ENCODE measurements at regions not wholly inside any gene's neighbourhood (a gene's known extent, or its start where the extent isn't known, plus 50 kb on each side); places are given as distances from the start of the nearest gene placed in this dataset.

DNA sequence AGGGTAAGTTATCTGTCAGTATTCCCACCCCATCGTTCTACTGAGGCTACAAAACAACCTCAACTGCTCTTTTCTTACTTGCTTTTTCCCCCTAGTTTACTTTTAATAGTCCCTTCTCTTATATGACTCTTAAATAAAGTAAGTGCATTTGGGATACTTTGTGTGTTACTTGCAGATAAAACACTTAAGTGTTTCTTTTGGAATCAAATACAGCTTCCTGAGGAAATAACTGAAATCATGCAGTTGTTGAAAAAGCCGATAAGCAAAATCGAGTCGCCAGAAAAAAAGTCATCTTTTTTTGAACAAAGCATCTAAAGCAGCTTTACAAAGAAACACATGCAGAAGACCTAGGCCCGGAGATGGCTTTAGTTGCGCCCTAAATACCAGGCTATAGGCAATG is 53.5 kb upstream of the EPB41L4A start:
- Histone ChIP-seq H3K79me2 (ENCODE audit: control insufficient read depth, low read length) (no peaks in the 10 kb centered on the region), H3K27ac (ENCODE audit: low read depth, low read length) (no peak overlapping the region), H3K4me2 (ENCODE audit: low read length) (no peak overlapping the region), H3K4me3 (ENCODE audit: low read length) (no peak overlapping the region), H4K20me1 (ENCODE audit: control insufficient read depth, insufficient read depth, low read depth, low read length) (no peaks in the 10 kb centered on the region), H3K27me3 (ENCODE audit: control insufficient read depth, low read length) (no peaks in the 10 kb centered on the region), H3F3A (ENCODE audit: control insufficient read depth, insufficient read depth) (no peaks in the 10 kb centered on the region), H3K9me2 (replicated peaks; ENCODE audit: control insufficient read depth, low read length) (no peaks in the 10 kb centered on the region), H3K4me1 (ENCODE audit: control insufficient read depth, low read length) (no peaks in the 10 kb centered on the region), H3K9me3 (ENCODE audit: control insufficient read depth, insufficient read depth, low read length) (no peaks in the 10 kb centered on the region), H3K36me3 (ENCODE audit: control insufficient read depth, low read length) (no peaks in the 10 kb centered on the region)
- TF ChIP-seq EZH2phosphoT487 (IDR thresholded peaks at IDR 0.05; ENCODE audit: borderline replicate concordance, low read length) = no peak
- TF ChIP-seq, protein P1, sequence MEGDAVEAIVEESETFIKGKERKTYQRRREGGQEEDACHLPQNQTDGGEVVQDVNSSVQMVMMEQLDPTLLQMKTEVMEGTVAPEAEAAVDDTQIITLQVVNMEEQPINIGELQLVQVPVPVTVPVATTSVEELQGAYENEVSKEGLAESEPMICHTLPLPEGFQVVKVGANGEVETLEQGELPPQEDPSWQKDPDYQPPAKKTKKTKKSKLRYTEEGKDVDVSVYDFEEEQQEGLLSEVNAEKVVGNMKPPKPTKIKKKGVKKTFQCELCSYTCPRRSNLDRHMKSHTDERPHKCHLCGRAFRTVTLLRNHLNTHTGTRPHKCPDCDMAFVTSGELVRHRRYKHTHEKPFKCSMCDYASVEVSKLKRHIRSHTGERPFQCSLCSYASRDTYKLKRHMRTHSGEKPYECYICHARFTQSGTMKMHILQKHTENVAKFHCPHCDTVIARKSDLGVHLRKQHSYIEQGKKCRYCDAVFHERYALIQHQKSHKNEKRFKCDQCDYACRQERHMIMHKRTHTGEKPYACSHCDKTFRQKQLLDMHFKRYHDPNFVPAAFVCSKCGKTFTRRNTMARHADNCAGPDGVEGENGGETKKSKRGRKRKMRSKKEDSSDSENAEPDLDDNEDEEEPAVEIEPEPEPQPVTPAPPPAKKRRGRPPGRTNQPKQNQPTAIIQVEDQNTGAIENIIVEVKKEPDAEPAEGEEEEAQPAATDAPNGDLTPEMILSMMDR (IDR thresholded peaks at IDR 0.05; ENCODE audit: low read depth, low read length, poor library complexity, severe bottlenecking) = no peak

DNA sequence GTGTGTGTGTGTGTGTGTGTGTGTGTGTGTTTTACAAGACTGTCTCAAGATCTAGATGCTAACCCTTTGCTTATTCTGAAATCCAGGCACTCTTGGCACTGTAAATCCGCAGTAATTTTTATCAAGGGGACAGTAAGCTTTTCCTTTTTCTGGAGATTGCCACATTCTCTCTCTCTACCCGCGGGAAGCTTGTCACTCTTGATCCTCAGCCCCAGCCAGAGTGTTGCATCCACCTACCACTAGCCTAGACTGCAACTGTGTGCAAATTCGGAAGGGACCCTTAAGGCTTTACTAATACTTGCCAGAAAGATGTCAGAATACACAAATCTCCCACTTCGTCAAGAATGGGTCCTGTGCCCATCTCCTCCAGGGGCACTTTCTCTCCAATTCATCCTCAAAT is 54.9 kb upstream of the EPB41L4A start:
- no peaks in the 10 kb centered on the region for H3F3A ChIP-seq (ENCODE audit: control insufficient read depth, insufficient read depth)
- H3K9me3 ChIP-seq (ENCODE audit: control insufficient read depth, insufficient read depth, low read length) = no peaks in the 10 kb centered on the region
- H3K36me3 ChIP-seq (ENCODE audit: control insufficient read depth, low read length) = no peaks in the 10 kb centered on the region
- H3K4me1 ChIP-seq (ENCODE audit: control insufficient read depth, low read length) = no peaks in the 10 kb centered on the region
- H3K9me2 ChIP-seq (replicated peaks; ENCODE audit: control insufficient read depth, low read length) = no peaks in the 10 kb centered on the region
- H3K27ac ChIP-seq (ENCODE audit: low read depth, low read length) = no peak overlapping the region
- no peak overlapping the region for H3K4me3 ChIP-seq (ENCODE audit: low read length)
- no peaks in the 10 kb centered on the region for H3K79me2 ChIP-seq (ENCODE audit: control insufficient read depth, low read length)
- TF ChIP-seq EZH2phosphoT487 (IDR thresholded peaks at IDR 0.05; ENCODE audit: borderline replicate concordance, low read length) = no peak
- TF ChIP-seq, protein P1 (IDR thresholded peaks at IDR 0.05; ENCODE audit: low read depth, low read length, poor library complexity, severe bottlenecking) = no peak
- no peak overlapping the region for H3K4me2 ChIP-seq (ENCODE audit: low read length)
- no peaks in the 10 kb centered on the region for H3K27me3 ChIP-seq (ENCODE audit: control insufficient read depth, low read length)
- no peaks in the 10 kb centered on the region for H4K20me1 ChIP-seq (ENCODE audit: control insufficient read depth, insufficient read depth, low read depth, low read length)

DNA sequence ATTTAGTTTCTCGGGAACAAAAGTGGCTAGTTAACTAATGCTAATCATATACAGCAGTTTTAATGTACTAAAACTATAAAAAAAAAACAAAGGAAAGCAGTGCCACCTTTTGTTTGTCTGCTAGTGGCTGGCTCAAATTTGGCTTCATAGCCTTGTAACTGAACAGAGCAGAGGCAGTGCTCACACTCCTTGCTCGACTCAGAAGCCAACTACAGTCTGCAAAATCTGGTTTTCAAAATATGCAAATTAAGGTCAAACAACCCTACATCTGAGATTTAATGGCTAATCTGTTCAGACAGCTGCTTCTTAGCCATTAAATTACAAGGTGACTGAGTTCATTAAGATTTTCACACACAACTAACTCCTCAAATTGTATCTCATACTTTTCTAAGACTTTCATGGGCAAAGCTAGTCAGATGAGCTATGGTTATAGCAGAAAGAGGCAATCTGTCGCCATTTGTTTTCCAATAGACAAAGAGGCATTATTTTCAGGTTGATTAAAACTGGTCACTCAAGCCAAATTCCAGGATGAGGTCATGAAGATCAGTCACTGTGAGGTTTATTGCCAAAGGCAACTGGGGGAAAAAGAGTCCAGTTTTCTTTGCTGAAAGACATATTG is 56.8 kb upstream of the EPB41L4A start:
- no peaks in the 10 kb centered on the region for H3K9me2 ChIP-seq (replicated peaks; ENCODE audit: control insufficient read depth, low read length)
- H3K4me3 ChIP-seq (ENCODE audit: low read length) = no peak overlapping the region
- no peaks in the 10 kb centered on the region for H3F3A ChIP-seq (ENCODE audit: control insufficient read depth, insufficient read depth)
- no peak overlapping the region for H3K27ac ChIP-seq (ENCODE audit: low read depth, low read length)
- H3K9me3 ChIP-seq (ENCODE audit: control insufficient read depth, insufficient read depth, low read length) = no peaks in the 10 kb centered on the region
- no peaks in the 10 kb centered on the region for H3K4me1 ChIP-seq (ENCODE audit: control insufficient read depth, low read length)
- H3K4me2 ChIP-seq (ENCODE audit: low read length) = no peak overlapping the region
- H3K79me2 ChIP-seq (ENCODE audit: control insufficient read depth, low read length) = no peaks in the 10 kb centered on the region
- H4K20me1 ChIP-seq (ENCODE audit: control insufficient read depth, insufficient read depth, low read depth, low read length) = no peaks in the 10 kb centered on the region
- no peak for TF ChIP-seq EZH2phosphoT487 (IDR thresholded peaks at IDR 0.05; ENCODE audit: borderline replicate concordance, low read length)
- TF ChIP-seq, protein P1 (IDR thresholded peaks at IDR 0.05; ENCODE audit: low read depth, low read length, poor library complexity, severe bottlenecking) = no peak
- no peaks in the 10 kb centered on the region for H3K36me3 ChIP-seq (ENCODE audit: control insufficient read depth, low read length)
- H3K27me3 ChIP-seq (ENCODE audit: control insufficient read depth, low read length) = no peaks in the 10 kb centered on the region
